HEK293 (cell line): ENCODE measurements at regions not wholly inside any gene's neighbourhood (a gene's known extent, or its start where the extent isn't known, plus 50 kb on each side); places are given as distances from the start of the nearest gene placed in this dataset.

Experiments
- MYNN ChIP-seq: fragments of 450-650 bp; formaldehyde crosslinking; IDR thresholded peaks from 2 replicates; pipeline ENCODE4 v1.5.1; 2016; ENCODE audit warnings: missing biosample characterization, missing genetic modification characterization, borderline replicate concordance
- SCRT1 ChIP-seq: fragments of 450-650 bp; formaldehyde crosslinking; IDR thresholded peaks from 2 replicates; pipeline ENCODE4 v1.5.1; 2016; ENCODE audit warnings: missing biosample characterization, missing genetic modification characterization, borderline replicate concordance
- YY1 ChIP-seq: fragments of 450-650 bp; formaldehyde crosslinking; IDR thresholded peaks from 2 replicates; pipeline ENCODE4 v1.5.1; 2018; ENCODE audit warnings: missing biosample characterization, missing genetic modification characterization
- ZNF214 ChIP-seq: fragments of 450-650 bp; formaldehyde crosslinking; IDR thresholded peaks from 2 replicates; pipeline ENCODE4 v1.5.1; 2017; ENCODE audit warnings: missing biosample characterization, mild to moderate bottlenecking, missing genetic modification characterization, borderline replicate concordance

- no peak for TF ChIP-seq ZNF214 (tag by site-specific recombination)
- TF ChIP-seq YY1 (tag by site-specific recombination): no peak
- TF ChIP-seq MYNN (tag by site-specific recombination): no peak
- no peak for TF ChIP-seq SCRT1 (tag by site-specific recombination)
Measured at GRCh38 chr12:130013771-130014484, 110.1 kb upstream of the TMEM132D start.
